ENCODE measurements at regions not wholly inside any gene's neighbourhood (a gene's known extent, or its start where the extent isn't known, plus 50 kb on each side); places are given as distances from the start of the nearest gene placed in this dataset.

- TF ChIP-seq ZFP3 (CRISPR knock-in tag; IDR thresholded peaks at IDR 0.05) (no peak), ISL1 (CRISPR knock-in tag; IDR thresholded peaks at IDR 0.05) (no peak), RARB (CRISPR knock-in tag; IDR thresholded peaks at IDR 0.05) (no peak)
- TF ChIP-seq, protein P1, sequence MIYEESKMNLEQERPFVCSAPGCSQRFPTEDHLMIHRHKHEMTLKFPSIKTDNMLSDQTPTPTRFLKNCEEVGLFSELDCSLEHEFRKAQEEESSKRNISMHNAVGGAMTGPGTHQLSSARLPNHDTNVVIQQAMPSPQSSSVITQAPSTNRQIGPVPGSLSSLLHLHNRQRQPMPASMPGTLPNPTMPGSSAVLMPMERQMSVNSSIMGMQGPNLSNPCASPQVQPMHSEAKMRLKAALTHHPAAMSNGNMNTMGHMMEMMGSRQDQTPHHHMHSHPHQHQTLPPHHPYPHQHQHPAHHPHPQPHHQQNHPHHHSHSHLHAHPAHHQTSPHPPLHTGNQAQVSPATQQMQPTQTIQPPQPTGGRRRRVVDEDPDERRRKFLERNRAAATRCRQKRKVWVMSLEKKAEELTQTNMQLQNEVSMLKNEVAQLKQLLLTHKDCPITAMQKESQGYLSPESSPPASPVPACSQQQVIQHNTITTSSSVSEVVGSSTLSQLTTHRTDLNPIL (CRISPR knock-in tag; IDR thresholded peaks at IDR 0.05; ENCODE audit: low read depth), result no peak
Observed at GRCh38 chr3:5767304-5767703, 579.8 kb downstream of the EDEM1 start.
